ENCODE measurements at regions not wholly inside any gene's neighbourhood (a gene's known extent, or its start where the extent isn't known, plus 50 kb on each side); places are given as distances from the start of the nearest gene placed in this dataset.

- TF ChIP-seq ZNF281 (CRISPR knock-in tag; IDR thresholded peaks at IDR 0.05) (no peak), ZNF425 (CRISPR knock-in tag; conservative IDR thresholded peaks at IDR 0.05) (no peak), ZSCAN18 (CRISPR knock-in tag; IDR thresholded peaks at IDR 0.05) (no peak), NFYB (CRISPR knock-in tag; conservative IDR thresholded peaks at IDR 0.05; ENCODE audit: low read depth) (no peak), IRF2 (CRISPR knock-in tag; IDR thresholded peaks at IDR 0.05; ENCODE audit: borderline replicate concordance, low read depth) (no peak), PRDM15 (CRISPR knock-in tag; IDR thresholded peaks at IDR 0.05) (no peak)
These were observed 592.2 kb upstream of the TBL1XR1 start (continued) for GRCh38 chr3:177789500-177789899.

- Mint-ChIP-seq H3K4me1 (peaks cover 17% of the 10 kb centered on the region), H3K9me3 (no peaks in the 10 kb centered on the region), H3K27me3 (ENCODE audit: low read depth) (no peaks in the 10 kb centered on the region), H3K36me3 (no peaks in the 10 kb centered on the region), H3K4me3 (no peak overlapping the region), H3K27ac (no peak overlapping the region)
- CTCF ChIA-PET = no interaction called here
- TF ChIP-seq TCF7 (CRISPR knock-in tag; IDR thresholded peaks at IDR 0.05; ENCODE audit: low read depth) = no peak
- TF ChIP-seq MXD4 (CRISPR knock-in tag; IDR thresholded peaks at IDR 0.05; ENCODE audit: borderline replicate concordance) = no peak
- TF ChIP-seq ZNF281 (CRISPR knock-in tag; IDR thresholded peaks at IDR 0.05) = no peak
- no peak for TF ChIP-seq CREB1 (CRISPR knock-in tag; IDR thresholded peaks at IDR 0.05)
- no peak for TF ChIP-seq ZNF423 (CRISPR knock-in tag; IDR thresholded peaks at IDR 0.05)
- no peak for TF ChIP-seq ZNF317 (CRISPR knock-in tag; IDR thresholded peaks at IDR 0.05; ENCODE audit: borderline replicate concordance, low read depth)
- no peak for TF ChIP-seq ZNF138 (CRISPR knock-in tag; conservative IDR thresholded peaks at IDR 0.05)
- TF ChIP-seq MLX (CRISPR knock-in tag; IDR thresholded peaks at IDR 0.05) = no peak
- TF ChIP-seq ZSCAN18 (CRISPR knock-in tag; IDR thresholded peaks at IDR 0.05) = no peak
- TF ChIP-seq JAZF1 (CRISPR knock-in tag; IDR thresholded peaks at IDR 0.05) = no peak
- no peak for TF ChIP-seq NFE2L1 (CRISPR knock-in tag; IDR thresholded peaks at IDR 0.05)
- no peak for TF ChIP-seq ZNF232 (CRISPR knock-in tag; IDR thresholded peaks at IDR 0.05)
- TF ChIP-seq ATF1 (CRISPR knock-in tag; IDR thresholded peaks at IDR 0.05) = no peak
- TF ChIP-seq GTF2I (CRISPR knock-in tag; conservative IDR thresholded peaks at IDR 0.05) = no peak
- TF ChIP-seq NFATC4 (CRISPR knock-in tag; IDR thresholded peaks at IDR 0.05) = no peak
- TF ChIP-seq KAT7 (CRISPR knock-in tag; IDR thresholded peaks at IDR 0.05; ENCODE audit: borderline replicate concordance) = no peak
- ATAC-seq = no peak
- POLR2A ChIA-PET = no interaction called here
- no peak for DNase-seq (ENCODE audit: low spot score)
These were observed 595.2 kb upstream of the TBL1XR1 start for GRCh38 chr3:177792311-177793030.
